ENCODE measurements at regions not wholly inside any gene's neighbourhood (a gene's known extent, or its start where the extent isn't known, plus 50 kb on each side); places are given as distances from the start of the nearest gene placed in this dataset.
A peak's percentile ranks its signal among the peaks of the same experiment; 100 is the strongest.

DNA sequence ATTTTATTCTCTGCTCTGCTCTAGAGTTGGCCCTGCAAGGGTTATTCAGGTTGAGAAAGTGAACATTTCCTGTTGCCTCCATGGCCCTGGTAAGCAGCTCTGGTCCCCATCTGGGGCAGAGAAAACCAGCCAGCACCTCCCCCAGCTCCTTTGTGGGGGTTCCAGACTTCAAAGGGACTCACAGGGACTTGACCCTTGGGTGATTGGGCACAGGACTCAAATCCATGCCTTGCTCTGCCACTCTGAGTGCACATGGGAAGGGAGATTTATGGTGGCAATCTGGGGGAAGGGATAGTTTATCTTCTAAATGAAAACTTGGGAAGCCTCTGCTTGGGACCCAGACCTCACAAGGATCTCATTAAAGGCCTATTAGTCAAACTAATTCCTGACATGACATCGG, 212.8 kb downstream of the FOXD2 start:
- intact Hi-C loops (cut with DNase I) = no loop called here
- no peak overlapping the region for H3K4me3 ChIP-seq
- FAIRE-seq = no peak
- TF ChIP-seq, protein P1, sequence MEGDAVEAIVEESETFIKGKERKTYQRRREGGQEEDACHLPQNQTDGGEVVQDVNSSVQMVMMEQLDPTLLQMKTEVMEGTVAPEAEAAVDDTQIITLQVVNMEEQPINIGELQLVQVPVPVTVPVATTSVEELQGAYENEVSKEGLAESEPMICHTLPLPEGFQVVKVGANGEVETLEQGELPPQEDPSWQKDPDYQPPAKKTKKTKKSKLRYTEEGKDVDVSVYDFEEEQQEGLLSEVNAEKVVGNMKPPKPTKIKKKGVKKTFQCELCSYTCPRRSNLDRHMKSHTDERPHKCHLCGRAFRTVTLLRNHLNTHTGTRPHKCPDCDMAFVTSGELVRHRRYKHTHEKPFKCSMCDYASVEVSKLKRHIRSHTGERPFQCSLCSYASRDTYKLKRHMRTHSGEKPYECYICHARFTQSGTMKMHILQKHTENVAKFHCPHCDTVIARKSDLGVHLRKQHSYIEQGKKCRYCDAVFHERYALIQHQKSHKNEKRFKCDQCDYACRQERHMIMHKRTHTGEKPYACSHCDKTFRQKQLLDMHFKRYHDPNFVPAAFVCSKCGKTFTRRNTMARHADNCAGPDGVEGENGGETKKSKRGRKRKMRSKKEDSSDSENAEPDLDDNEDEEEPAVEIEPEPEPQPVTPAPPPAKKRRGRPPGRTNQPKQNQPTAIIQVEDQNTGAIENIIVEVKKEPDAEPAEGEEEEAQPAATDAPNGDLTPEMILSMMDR (IDR thresholded peaks at IDR 0.05) = no peak
- DNase-seq = no peak
- no peak for ATAC-seq
- H3K9me3 ChIP-seq = no peaks in the 10 kb centered on the region
- no peaks in the 10 kb centered on the region for H3K27me3 ChIP-seq
- H3K4me1 ChIP-seq = no peaks in the 10 kb centered on the region
- no peaks in the 10 kb centered on the region for H3K36me3 ChIP-seq
- WGBS, 2 donors = 41 to 52% methylated on average over 1 of the region's 1 CpG
- H3K27ac ChIP-seq = no peak overlapping the region

DNA sequence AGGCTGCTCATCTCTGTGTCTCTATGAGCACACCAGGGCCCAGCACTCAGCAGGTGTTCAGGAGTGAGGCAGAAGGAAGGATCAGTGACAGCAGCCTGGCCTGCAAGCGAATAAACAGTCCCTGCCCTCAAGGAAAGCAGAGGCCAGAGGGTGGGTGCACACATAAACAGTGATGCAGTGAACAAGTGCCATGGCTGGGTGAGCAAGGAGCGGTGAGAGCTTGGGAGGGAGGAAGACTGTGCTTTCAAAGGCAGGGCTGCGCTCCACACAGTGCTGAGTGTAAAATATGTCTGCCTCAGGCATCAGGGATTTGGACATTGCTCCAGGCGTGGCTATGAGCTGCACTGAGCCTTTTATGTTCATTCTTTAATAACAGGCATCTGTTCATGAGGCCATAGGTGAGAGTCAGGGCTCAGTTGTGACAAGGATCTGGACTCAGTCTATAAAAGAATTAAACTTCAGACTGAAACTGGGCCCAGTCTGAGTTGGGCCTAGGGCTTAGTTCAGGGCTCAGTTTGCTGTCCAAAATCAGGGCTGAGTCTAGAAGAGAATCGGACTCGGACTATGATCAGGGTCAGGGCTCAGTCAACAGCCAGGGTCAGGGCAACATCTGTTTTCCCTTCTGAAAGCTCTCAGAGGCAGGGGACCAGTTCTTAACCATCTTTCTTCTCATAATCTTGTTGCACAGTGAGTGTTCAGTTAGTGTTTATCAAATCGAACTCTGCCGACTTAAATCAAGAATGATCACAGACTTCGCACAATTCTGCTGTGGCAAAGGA, 213.7 kb downstream of the FOXD2 start:
- ATAC-seq = peak in 1 of 4 donors; percentile 28
- WGBS, 2 donors = 63 to 65% methylated on average over 9 of the region's 9 CpGs
- Histone ChIP-seq H3K36me3 (no peaks in the 10 kb centered on the region), H3K4me3 (no peak overlapping the region), H3K9me3 (no peaks in the 10 kb centered on the region), H3K27ac (no peak overlapping the region), H3K27me3 (no peaks in the 10 kb centered on the region), H3K4me1 (no peaks in the 10 kb centered on the region)
- no peak for FAIRE-seq
- intact Hi-C loops (cut with DNase I) = no loop called here
- no peak for DNase-seq
- TF ChIP-seq, protein P1 (IDR thresholded peaks at IDR 0.05) = no peak

DNA sequence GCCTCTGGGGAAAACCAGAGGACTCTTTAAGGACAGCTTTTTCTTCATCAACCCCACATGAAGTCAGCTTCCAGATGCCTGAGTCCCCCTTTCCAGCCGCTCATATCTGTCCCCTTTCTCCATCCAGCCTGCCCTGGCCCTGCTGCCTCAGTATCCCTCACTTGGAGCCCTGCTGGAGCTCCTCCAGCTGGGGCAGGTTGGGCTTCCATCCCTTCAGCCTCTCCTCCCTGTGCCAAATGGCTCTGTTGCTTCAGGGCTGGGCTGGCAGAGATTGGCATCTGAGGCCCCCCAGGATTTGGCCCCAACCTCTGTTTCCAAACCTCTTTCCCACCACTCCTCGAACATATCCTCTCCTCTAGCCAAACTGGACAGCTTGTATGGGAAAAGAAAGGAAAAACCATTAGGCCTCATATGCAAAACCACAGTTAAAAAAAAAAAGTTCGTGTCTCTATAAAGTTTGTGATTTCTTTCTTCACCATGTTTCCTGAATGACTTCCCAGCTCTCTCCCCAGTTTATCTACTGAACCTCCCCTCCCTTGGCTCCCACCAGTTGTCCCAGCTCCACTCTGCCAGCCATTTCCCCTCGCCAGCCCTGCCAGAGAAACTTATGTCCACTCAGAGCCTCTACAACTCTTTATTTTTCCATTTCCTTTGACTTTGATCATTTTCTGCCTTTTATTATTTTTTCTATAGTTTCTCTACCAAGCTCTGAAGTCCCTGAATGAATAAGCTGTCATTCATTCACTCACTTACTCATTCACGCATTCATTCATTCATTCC, 217.9 kb downstream of the FOXD2 start:
- Histone ChIP-seq H3K4me1 (no peaks in the 10 kb centered on the region), H3K9me3 (no peaks in the 10 kb centered on the region), H3K27ac (no peak overlapping the region), H3K27me3 (no peaks in the 10 kb centered on the region), H3K36me3 (no peaks in the 10 kb centered on the region), H3K4me3 (no peak overlapping the region)
- no peak for ATAC-seq
- no peak for FAIRE-seq
- 63 to 64% methylated on average over 5 of the region's 5 CpGs for WGBS, 2 donors
- TF ChIP-seq, protein P1 (IDR thresholded peaks at IDR 0.05) = no peak
- intact Hi-C loops (cut with DNase I) = no loop called here
- no peak for DNase-seq

DNA sequence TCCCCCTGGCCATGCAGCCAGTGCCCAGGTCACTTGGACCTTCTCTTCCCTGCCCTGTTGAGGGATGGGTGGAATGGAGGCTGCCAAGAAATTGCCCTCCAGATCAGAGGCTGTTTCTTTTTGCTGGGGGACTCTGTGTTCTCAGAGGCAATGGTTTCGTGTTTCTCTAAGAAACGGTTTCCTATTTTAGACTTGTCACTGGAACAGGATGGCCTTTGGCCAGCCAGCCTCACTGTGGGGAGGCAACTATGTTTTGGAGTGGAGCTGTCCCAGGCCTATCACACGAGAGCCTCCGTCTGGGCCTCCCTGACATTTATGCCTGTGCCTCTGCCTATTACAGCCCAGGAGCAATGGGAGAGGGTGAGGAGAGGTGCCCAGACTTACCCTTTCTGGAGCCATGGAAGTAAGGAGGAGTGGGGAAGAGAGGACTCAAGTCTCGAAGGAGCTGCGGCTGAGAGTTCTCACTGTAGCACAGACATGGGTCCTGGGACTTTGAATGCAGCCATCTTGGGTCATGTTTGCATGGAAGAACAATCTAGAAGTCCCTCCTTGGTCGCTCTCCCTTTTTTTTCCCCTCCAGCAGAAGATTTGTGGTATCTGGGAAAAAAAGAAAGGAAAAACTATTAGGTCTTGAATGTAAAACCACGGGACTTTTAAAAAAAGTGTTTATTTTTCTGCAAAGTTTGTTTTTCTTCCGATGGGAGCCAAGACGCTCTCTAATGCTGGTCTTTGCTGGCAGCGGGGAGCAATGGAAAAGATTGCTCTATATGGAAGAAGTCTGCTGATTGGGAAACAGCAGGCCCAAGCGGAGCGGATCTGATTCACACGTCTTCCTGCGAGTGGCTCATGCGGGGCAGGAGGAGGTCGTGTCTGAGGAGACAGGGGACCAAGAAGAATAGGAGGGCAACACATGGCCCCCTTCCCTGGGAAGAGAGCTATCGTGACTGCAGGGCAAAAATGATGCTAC, 219.2 kb downstream of the FOXD2 start:
- TF ChIP-seq, protein P1 (IDR thresholded peaks at IDR 0.05) = no peak
- Histone ChIP-seq H3K36me3 (no peaks in the 10 kb centered on the region), H3K4me1 (no peaks in the 10 kb centered on the region), H3K4me3 (no peak overlapping the region), H3K27me3 (no peaks in the 10 kb centered on the region), H3K27ac (no peak overlapping the region), H3K9me3 (no peaks in the 10 kb centered on the region)
- DNase-seq (no peak), FAIRE-seq (no peak), ATAC-seq (no peak)
- intact Hi-C loops (cut with DNase I) = no loop called here
- 71 to 77% methylated on average over 18 of the region's 18 CpGs for WGBS, 2 donors

All from pancreas (tissue), 10 donors.